ENCODE measurements at regions not wholly inside any gene's neighbourhood (a gene's known extent, or its start where the extent isn't known, plus 50 kb on each side); places are given as distances from the start of the nearest gene placed in this dataset.
"Not testable (repeated sequence)": the region's sequence is repeated elsewhere in the genome, so short reads cannot be mapped to it uniquely, and the experiment has no call there.

DNA sequence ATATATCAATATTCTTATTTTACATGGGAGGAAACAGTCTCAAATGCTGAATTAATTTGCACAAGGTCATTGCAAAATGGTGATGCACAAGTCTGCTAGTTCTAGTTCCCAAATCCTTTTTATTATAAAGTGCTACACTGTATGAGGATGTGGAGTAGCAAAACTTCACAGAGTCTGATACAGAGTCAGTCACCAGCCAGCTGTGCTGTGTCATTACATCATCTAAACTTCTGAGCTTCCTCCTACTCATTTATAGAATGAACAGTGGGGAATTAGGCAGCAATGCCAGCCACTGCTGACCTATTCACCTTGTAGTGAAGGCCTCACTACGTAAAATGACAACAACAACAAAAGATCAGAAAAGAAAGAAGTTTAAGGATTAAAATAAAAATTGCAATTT, 357.8 kb downstream of the TMEM167A start:
- CTCF ChIA-PET: no interaction called here
- Histone ChIP-seq H3K4me2 (no peak overlapping the region), H3K4me1 (no peaks in the 10 kb centered on the region), H3K4me3 (no peak overlapping the region), H3K27ac (no peak overlapping the region), H3K9me3 (no peaks in the 10 kb centered on the region)
- POLR2A ChIA-PET: no interaction called here
- ATAC-seq (no peak), DNase-seq (ENCODE audit: low read depth in 1 of 2, low spot score in 1 of 2) (no peak), FAIRE-seq (no peak)
- 85% methylated on average over 1 of the region's 1 CpG for WGBS (ENCODE audit: missing lambda C conversion rate)
- TF ChIP-seq, protein P1, sequence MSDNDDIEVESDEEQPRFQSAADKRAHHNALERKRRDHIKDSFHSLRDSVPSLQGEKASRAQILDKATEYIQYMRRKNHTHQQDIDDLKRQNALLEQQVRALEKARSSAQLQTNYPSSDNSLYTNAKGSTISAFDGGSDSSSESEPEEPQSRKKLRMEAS (IDR thresholded peaks at IDR 0.05): no peak
- no peak for TF ChIP-seq RARB (CRISPR knock-in tag; IDR thresholded peaks at IDR 0.05)
- TF ChIP-seq JUNB (IDR thresholded peaks at IDR 0.05): no peak
- no peak for TF ChIP-seq JUN (IDR thresholded peaks at IDR 0.05)

DNA sequence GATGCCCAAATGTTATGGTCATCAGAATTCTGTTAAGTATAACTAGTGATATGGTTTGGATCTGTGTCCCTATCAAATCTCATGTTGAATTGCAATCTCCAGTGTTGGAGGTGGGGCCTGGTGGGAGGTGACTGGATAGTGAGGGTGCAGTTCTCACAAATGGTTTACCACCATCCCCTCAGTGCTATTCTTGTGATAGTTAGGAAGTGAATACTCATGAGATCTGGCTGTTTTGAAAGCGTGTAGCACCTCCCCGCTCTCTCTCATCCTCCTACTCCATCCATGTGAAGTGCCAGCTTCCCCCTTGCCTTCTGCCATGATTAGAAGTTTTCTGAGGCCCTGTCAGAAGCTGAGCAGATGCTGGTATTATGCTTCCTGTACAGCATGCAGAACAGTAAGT, 359.5 kb downstream of the TMEM167A start:
- H3K4me2 ChIP-seq: no peak overlapping the region
- WGBS (ENCODE audit: missing lambda C conversion rate): 72% methylated on average over 2 of the region's 2 CpGs
- ATAC-seq (no peak), DNase-seq (ENCODE audit: low read depth in 1 of 2, low spot score in 1 of 2) (no peak), FAIRE-seq (no peak)
- ChIA-PET CTCF (no interaction called here), POLR2A (no interaction called here)
- TF ChIP-seq, protein P1 (IDR thresholded peaks at IDR 0.05): no peak
- TF ChIP-seq JUN (IDR thresholded peaks at IDR 0.05) (no peak), FOXS1 (CRISPR knock-in tag; IDR thresholded peaks at IDR 0.05) (no peak), NFE2L2 (conservative IDR thresholded peaks at IDR 0.05; ENCODE audit: low read length) (no peak), EP300 (IDR thresholded peaks at IDR 0.05) (no peak), ZFP36 (IDR thresholded peaks at IDR 0.05; ENCODE audit: borderline replicate concordance, partially characterized antibody) (no peak), FOSB (CRISPR knock-in tag; IDR thresholded peaks at IDR 0.05) (no peak), FOSL2 (IDR thresholded peaks at IDR 0.05) (no peak), FOSL2 (CRISPR knock-in tag; IDR thresholded peaks at IDR 0.05) (no peak), POLR2A (IDR thresholded peaks at IDR 0.05; ENCODE audit: low read length) (no peak)
- no peaks in the 10 kb centered on the region for H3K9me3 ChIP-seq
- no peak overlapping the region for H3K27ac ChIP-seq
- no peaks in the 10 kb centered on the region for H3K4me1 ChIP-seq
- no peak overlapping the region for H3K4me3 ChIP-seq

DNA sequence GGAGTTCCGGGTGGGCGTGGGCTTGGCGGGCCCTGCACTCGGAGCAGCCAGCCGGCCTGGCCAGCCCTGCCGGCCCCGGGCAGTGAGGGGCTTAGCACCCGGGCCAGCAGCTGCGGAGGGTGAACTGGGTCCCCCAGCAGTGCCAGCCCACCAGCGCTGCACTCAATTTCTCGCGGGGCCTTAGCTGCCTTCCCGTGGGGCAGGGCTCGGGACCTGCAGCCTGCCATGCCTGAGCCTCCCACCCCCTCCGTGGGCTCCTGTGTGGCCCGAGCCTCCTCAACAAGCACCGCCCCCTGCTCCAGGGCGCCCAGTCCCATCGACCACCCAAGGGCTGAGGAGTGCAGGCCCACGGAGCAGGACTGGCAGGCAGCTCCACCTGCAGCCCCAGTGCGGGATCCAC, 362.5 kb downstream of the TMEM167A start:
- POLR2A ChIA-PET; H3K27ac ChIP-seq; DNase-seq (ENCODE audit: low read depth in 1 of 2, low spot score in 1 of 2); H3K9me3 ChIP-seq; FAIRE-seq; H3K4me1 ChIP-seq; ATAC-seq; H3K4me2 ChIP-seq; H3K4me3 ChIP-seq; CTCF ChIA-PET: not testable (repeated sequence)
- WGBS (ENCODE audit: missing lambda C conversion rate): 64% methylated on average over 8 of the region's 21 CpGs

DNA sequence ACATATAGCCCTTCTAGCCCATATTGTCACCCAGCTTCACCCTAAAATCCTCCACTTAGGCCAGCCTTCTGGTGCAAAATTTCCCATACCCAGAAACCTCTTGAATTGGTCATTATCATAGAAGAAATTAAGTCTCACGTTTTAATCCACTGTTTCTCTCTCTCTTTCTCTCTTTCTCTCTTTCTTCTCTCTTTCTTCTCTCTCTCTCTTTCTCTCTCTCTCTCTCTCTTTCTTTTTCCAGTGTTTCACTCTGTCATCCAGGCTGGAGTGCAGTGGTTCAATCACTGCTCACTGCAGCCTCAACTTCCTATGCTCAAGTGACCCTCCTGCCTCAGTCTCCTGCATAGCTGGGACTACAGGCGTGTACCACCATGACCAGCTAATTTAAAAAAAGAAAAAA, 363.4 kb downstream of the TMEM167A start:
- CTCF ChIA-PET: no interaction called here
- DNase-seq (ENCODE audit: low read depth in 1 of 2, low spot score in 1 of 2) (no peak), FAIRE-seq (no peak), ATAC-seq (no peak)
- TF ChIP-seq ZNF302 (CRISPR knock-in tag; IDR thresholded peaks at IDR 0.05) (no peak), EHF (CRISPR knock-in tag; IDR thresholded peaks at IDR 0.05) (no peak), RCOR1 (IDR thresholded peaks at IDR 0.05; ENCODE audit: low read depth, low read length) (no peak), TP53 (CRISPR knock-in tag; IDR thresholded peaks at IDR 0.05) (no peak), NPAS2 (CRISPR knock-in tag; IDR thresholded peaks at IDR 0.05; ENCODE audit: borderline replicate concordance) (no peak), EHMT2 (IDR thresholded peaks at IDR 0.05; ENCODE audit: low read depth) (no peak), RFX5 (IDR thresholded peaks at IDR 0.05) (no peak), RAD21 (conservative IDR thresholded peaks at IDR 0.05 in 1 of 2, IDR thresholded peaks at IDR 0.05 in 1 of 2) (no peak), SREBF2 (IDR thresholded peaks at IDR 0.05) (no peak)
- TF ChIP-seq, protein P2, sequence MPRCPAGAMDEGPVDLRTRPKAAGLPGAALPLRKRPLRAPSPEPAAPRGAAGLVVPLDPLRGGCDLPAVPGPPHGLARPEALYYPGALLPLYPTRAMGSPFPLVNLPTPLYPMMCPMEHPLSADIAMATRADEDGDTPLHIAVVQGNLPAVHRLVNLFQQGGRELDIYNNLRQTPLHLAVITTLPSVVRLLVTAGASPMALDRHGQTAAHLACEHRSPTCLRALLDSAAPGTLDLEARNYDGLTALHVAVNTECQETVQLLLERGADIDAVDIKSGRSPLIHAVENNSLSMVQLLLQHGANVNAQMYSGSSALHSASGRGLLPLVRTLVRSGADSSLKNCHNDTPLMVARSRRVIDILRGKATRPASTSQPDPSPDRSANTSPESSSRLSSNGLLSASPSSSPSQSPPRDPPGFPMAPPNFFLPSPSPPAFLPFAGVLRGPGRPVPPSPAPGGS (IDR thresholded peaks at IDR 0.05): no peak
- H3K4me2 ChIP-seq: no peak overlapping the region
- no peak overlapping the region for H3K27ac ChIP-seq
- no peak overlapping the region for H3K4me3 ChIP-seq
- H3K9me3 ChIP-seq: no peaks in the 10 kb centered on the region
- no peaks in the 10 kb centered on the region for H3K4me1 ChIP-seq
- POLR2A ChIA-PET: no interaction called here
- 44% methylated on average over 2 of the region's 2 CpGs for WGBS (ENCODE audit: missing lambda C conversion rate)
